GM23338 (cell line): ENCODE measurements at regions not wholly inside any gene's neighbourhood (a gene's known extent, or its start where the extent isn't known, plus 50 kb on each side); places are given as distances from the start of the nearest gene placed in this dataset.

ENCODE experiments used
- ATAC-seq: fragments of 200-7000 bp; cut with Tn5 transposase; 3 replicates; pipeline ENCODE4 v1.9.1; 2020
- DNase-seq: peaks from one replicate; pipeline ENCODE4 v3.0.0-alpha.2; 2015; ENCODE audit warnings: low spot score
- H2AFZ ChIP-seq: fragments of 200-600 bp; sonication (generic); 2 replicates; pipeline ENCODE4 v1.8.0; 2016; ENCODE audit warnings: antibody characterized with exemption, mild to moderate bottlenecking, moderate library complexity
- H3F3A ChIP-seq: fragments of 200-600 bp; sonication (generic); replicated peaks from 2 replicates; pipeline ENCODE4 v1.8.0; 2017; ENCODE audit warnings: antibody characterized with exemption, mixed run types, low read depth
- H3K27ac ChIP-seq: fragments of 200-600 bp; sonication (generic); 2 replicates; pipeline ENCODE4 v1.6.1; 2016; ENCODE audit warnings: low read depth
- H3K27me3 ChIP-seq: fragments of 200-600 bp; sonication (generic); 2 replicates; pipeline ENCODE4 v1.8.0; 2016; ENCODE audit warnings: mild to moderate bottlenecking, mixed run types, moderate library complexity; ENCODE audit not compliant: insufficient read depth
- H3K36me3 ChIP-seq: fragments of 200-600 bp; sonication (generic); 2 replicates; pipeline ENCODE4 v1.8.0; 2016; ENCODE audit warnings: mild to moderate bottlenecking; ENCODE audit not compliant: insufficient read depth
- H3K4me1 ChIP-seq: fragments of 200-600 bp; sonication (generic); 2 replicates; pipeline ENCODE4 v1.8.0; 2016; ENCODE audit warnings: mild to moderate bottlenecking, moderate library complexity; ENCODE audit not compliant: insufficient read depth
- H3K4me2 ChIP-seq: fragments of 200-600 bp; sonication (generic); 2 replicates; pipeline ENCODE4 v1.7.1; 2017; ENCODE audit warnings: mixed run types
- H3K4me3 ChIP-seq: fragments of 200-600 bp; sonication (generic); 2 replicates; pipeline ENCODE4 v1.6.1; 2016; ENCODE audit warnings: mixed run types
- H3K79me2 ChIP-seq: fragments of 200-600 bp; sonication (generic); replicated peaks from 2 replicates; pipeline ENCODE4 v1.8.0; 2017; ENCODE audit warnings: mild to moderate bottlenecking; ENCODE audit not compliant: insufficient read depth
- H3K9me2 ChIP-seq: fragments of 200-600 bp; sonication (generic); 2 replicates; pipeline ENCODE4 v1.8.0; 2017; ENCODE audit not compliant: insufficient read depth
- H4K20me1 ChIP-seq: fragments of 200-600 bp; sonication (generic); replicated peaks from 2 replicates; pipeline ENCODE4 v1.8.0; 2017; ENCODE audit warnings: mild to moderate bottlenecking; ENCODE audit not compliant: insufficient read depth
- H3K27ac Mint-ChIP-seq: 2 replicates; pipeline ENCODE4 v1.8.0; 2020; ENCODE audit warnings: inconsistent platforms, mild to moderate bottlenecking, moderate library complexity, mixed read lengths
- H3K27me3 Mint-ChIP-seq: 3 replicates; pipeline ENCODE4 v1.8.0; 2022; ENCODE audit warnings: low read depth, mild to moderate bottlenecking, moderate library complexity, mixed read lengths, inconsistent platforms; ENCODE audit not compliant: insufficient read depth, poor library complexity
- H3K36me3 Mint-ChIP-seq: 3 replicates; pipeline ENCODE4 v1.8.0; 2021; ENCODE audit warnings: low read depth, mild to moderate bottlenecking, inconsistent platforms, moderate library complexity, mixed read lengths
- H3K4me1 Mint-ChIP-seq: 3 replicates; pipeline ENCODE4 v1.8.0; 2020; ENCODE audit warnings: mild to moderate bottlenecking, inconsistent platforms, mixed read lengths
- H3K4me3 Mint-ChIP-seq: 3 replicates; pipeline ENCODE4 v1.8.0; 2021; ENCODE audit warnings: moderate library complexity, mild to moderate bottlenecking, inconsistent platforms, mixed read lengths
- H3K9me3 Mint-ChIP-seq: 3 replicates; pipeline ENCODE4 v1.8.0; 2020; ENCODE audit warnings: moderate library complexity, mild to moderate bottlenecking, inconsistent platforms, mixed read lengths
- CREB1 ChIP-seq: fragments of 250-450 bp; sonication (Bioruptor Pico); IDR thresholded peaks from 2 replicates; pipeline ENCODE4 v1.5.0; 2020; ENCODE audit warnings: low read depth, mild to moderate bottlenecking, moderate library complexity
- EZH2 ChIP-seq: fragments of 200-600 bp; sonication (generic); IDR thresholded peaks from one replicate; pipeline ENCODE4 v1.8.0; 2017; ENCODE audit warnings: antibody characterized with exemption, mild to moderate bottlenecking, low read depth; ENCODE audit not compliant: unreplicated experiment
- JUNB ChIP-seq: IDR thresholded peaks from one replicate; pipeline ENCODE4 v1.6.1; 2016; ENCODE audit warnings: antibody characterized with exemption; ENCODE audit not compliant: unreplicated experiment
- NANOG ChIP-seq: IDR thresholded peaks from 2 replicates; pipeline ENCODE4 v1.6.1; 2016; ENCODE audit warnings: antibody characterized with exemption, borderline replicate concordance
- POLR2AphosphoS5 ChIP-seq: IDR thresholded peaks from 2 replicates; pipeline ENCODE4 v1.6.1; 2016; ENCODE audit warnings: antibody characterized with exemption, low read depth
- REST ChIP-seq: IDR thresholded peaks from one replicate; pipeline ENCODE4 v1.6.1; 2018; ENCODE audit warnings: antibody characterized with exemption; ENCODE audit not compliant: unreplicated experiment
- STAT1 ChIP-seq: IDR thresholded peaks from one replicate; pipeline ENCODE4 v1.6.1; 2016; ENCODE audit warnings: antibody characterized with exemption; ENCODE audit not compliant: unreplicated experiment
- TF ChIP-seq, protein P1 (sequence below), 2 experiments: fragments of 200-600 bp in 1 of 2; sonication (generic) in 1 of 2; conservative IDR thresholded peaks; 2 replicates each; pipeline versions ENCODE4 v1.5.1 to v1.6.1; 2016 to 2017; ENCODE audit warnings: antibody characterized with exemption in 2 of 2, low read depth in 2 of 2, mild to moderate bottlenecking in 2 of 2, moderate library complexity in 1 of 2
- TF ChIP-seq, protein P2 (sequence below): fragments of 250-450 bp; sonication (Bioruptor Pico); IDR thresholded peaks from 2 replicates; pipeline ENCODE4 v1.5.0; 2020; ENCODE audit warnings: mild to moderate bottlenecking, moderate library complexity

DNA sequence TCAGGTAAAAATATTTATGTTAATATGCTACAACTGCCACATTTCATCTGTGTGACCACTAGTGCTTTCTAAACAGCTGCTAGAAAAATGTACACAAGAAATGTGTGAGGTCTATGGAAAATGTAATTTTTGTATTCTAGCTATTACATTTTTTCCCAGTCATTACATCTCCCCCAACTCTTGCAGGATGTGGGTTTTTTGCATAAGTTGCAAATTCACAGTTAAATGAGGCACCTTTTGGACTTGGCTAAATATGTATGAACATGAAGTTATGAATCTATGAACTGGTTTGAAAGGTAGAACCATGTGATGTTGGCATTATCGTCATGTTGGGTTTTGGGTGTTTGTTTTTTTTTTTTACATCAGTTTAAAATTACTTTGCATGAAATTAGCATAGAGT is 590.4 kb upstream of the WWC1 start:
- H3K4me1 Mint-ChIP-seq = peaks cover 39% of the 10 kb centered on the region
- ATAC-seq = no peak
- Histone ChIP-seq H3K4me1 (peaks cover 28% of the 10 kb centered on the region), H3K9me2 (no peaks in the 10 kb centered on the region), H3K36me3 (no peaks in the 10 kb centered on the region), H3F3A (no peaks in the 10 kb centered on the region), H3K4me3 (no peak overlapping the region), H3K27me3 (no peaks in the 10 kb centered on the region), H4K20me1 (no peaks in the 10 kb centered on the region), H3K79me2 (no peaks in the 10 kb centered on the region), H3K27ac (no peak overlapping the region), H3K4me2 (no peak overlapping the region), H2AFZ (no peak overlapping the region)
- no peak overlapping the region for H3K4me3 Mint-ChIP-seq
- H3K27ac Mint-ChIP-seq = peak overlapping the region; percentile 32; the same call in 1 of the 2 replicates
- H3K9me3 Mint-ChIP-seq = peaks cover 3% of the 10 kb centered on the region; the same call in 2 of the 3 replicates
- H3K36me3 Mint-ChIP-seq = peaks cover 6% of the 10 kb centered on the region; the same call in 1 of the 3 replicates
- H3K27me3 Mint-ChIP-seq = no peaks in the 10 kb centered on the region
- DNase-seq = no peak
- no peak for TF ChIP-seq EZH2
- TF ChIP-seq JUNB = no peak
- no peak for TF ChIP-seq NANOG
- TF ChIP-seq STAT1 = no peak
- no peak for TF ChIP-seq CREB1
- no peak for TF ChIP-seq REST
- TF ChIP-seq, protein P1, sequence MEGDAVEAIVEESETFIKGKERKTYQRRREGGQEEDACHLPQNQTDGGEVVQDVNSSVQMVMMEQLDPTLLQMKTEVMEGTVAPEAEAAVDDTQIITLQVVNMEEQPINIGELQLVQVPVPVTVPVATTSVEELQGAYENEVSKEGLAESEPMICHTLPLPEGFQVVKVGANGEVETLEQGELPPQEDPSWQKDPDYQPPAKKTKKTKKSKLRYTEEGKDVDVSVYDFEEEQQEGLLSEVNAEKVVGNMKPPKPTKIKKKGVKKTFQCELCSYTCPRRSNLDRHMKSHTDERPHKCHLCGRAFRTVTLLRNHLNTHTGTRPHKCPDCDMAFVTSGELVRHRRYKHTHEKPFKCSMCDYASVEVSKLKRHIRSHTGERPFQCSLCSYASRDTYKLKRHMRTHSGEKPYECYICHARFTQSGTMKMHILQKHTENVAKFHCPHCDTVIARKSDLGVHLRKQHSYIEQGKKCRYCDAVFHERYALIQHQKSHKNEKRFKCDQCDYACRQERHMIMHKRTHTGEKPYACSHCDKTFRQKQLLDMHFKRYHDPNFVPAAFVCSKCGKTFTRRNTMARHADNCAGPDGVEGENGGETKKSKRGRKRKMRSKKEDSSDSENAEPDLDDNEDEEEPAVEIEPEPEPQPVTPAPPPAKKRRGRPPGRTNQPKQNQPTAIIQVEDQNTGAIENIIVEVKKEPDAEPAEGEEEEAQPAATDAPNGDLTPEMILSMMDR (conservative IDR thresholded peaks at IDR 0.05; ENCODE audit: low read depth in 2 of 2) = no peak
- TF ChIP-seq POLR2AphosphoS5 = no peak

GRCh38 chr5:167702014-167702413 is 589.4 kb upstream of the WWC1 start:
- no peak overlapping the region for H3K4me3 Mint-ChIP-seq
- H3K36me3 Mint-ChIP-seq = peaks cover 3% of the 10 kb centered on the region; the same call in 2 of the 3 replicates
- ATAC-seq = no peak
- Histone ChIP-seq H3K9me2 (no peaks in the 10 kb centered on the region), H3K27me3 (no peaks in the 10 kb centered on the region), H3K4me1 (peaks cover 28% of the 10 kb centered on the region), H3K79me2 (no peaks in the 10 kb centered on the region), H4K20me1 (no peaks in the 10 kb centered on the region), H2AFZ (no peak overlapping the region), H3F3A (no peaks in the 10 kb centered on the region), H3K36me3 (no peaks in the 10 kb centered on the region), H3K27ac (no peak overlapping the region), H3K4me3 (no peak overlapping the region), H3K4me2 (no peak overlapping the region)
- TF ChIP-seq, protein P2, sequence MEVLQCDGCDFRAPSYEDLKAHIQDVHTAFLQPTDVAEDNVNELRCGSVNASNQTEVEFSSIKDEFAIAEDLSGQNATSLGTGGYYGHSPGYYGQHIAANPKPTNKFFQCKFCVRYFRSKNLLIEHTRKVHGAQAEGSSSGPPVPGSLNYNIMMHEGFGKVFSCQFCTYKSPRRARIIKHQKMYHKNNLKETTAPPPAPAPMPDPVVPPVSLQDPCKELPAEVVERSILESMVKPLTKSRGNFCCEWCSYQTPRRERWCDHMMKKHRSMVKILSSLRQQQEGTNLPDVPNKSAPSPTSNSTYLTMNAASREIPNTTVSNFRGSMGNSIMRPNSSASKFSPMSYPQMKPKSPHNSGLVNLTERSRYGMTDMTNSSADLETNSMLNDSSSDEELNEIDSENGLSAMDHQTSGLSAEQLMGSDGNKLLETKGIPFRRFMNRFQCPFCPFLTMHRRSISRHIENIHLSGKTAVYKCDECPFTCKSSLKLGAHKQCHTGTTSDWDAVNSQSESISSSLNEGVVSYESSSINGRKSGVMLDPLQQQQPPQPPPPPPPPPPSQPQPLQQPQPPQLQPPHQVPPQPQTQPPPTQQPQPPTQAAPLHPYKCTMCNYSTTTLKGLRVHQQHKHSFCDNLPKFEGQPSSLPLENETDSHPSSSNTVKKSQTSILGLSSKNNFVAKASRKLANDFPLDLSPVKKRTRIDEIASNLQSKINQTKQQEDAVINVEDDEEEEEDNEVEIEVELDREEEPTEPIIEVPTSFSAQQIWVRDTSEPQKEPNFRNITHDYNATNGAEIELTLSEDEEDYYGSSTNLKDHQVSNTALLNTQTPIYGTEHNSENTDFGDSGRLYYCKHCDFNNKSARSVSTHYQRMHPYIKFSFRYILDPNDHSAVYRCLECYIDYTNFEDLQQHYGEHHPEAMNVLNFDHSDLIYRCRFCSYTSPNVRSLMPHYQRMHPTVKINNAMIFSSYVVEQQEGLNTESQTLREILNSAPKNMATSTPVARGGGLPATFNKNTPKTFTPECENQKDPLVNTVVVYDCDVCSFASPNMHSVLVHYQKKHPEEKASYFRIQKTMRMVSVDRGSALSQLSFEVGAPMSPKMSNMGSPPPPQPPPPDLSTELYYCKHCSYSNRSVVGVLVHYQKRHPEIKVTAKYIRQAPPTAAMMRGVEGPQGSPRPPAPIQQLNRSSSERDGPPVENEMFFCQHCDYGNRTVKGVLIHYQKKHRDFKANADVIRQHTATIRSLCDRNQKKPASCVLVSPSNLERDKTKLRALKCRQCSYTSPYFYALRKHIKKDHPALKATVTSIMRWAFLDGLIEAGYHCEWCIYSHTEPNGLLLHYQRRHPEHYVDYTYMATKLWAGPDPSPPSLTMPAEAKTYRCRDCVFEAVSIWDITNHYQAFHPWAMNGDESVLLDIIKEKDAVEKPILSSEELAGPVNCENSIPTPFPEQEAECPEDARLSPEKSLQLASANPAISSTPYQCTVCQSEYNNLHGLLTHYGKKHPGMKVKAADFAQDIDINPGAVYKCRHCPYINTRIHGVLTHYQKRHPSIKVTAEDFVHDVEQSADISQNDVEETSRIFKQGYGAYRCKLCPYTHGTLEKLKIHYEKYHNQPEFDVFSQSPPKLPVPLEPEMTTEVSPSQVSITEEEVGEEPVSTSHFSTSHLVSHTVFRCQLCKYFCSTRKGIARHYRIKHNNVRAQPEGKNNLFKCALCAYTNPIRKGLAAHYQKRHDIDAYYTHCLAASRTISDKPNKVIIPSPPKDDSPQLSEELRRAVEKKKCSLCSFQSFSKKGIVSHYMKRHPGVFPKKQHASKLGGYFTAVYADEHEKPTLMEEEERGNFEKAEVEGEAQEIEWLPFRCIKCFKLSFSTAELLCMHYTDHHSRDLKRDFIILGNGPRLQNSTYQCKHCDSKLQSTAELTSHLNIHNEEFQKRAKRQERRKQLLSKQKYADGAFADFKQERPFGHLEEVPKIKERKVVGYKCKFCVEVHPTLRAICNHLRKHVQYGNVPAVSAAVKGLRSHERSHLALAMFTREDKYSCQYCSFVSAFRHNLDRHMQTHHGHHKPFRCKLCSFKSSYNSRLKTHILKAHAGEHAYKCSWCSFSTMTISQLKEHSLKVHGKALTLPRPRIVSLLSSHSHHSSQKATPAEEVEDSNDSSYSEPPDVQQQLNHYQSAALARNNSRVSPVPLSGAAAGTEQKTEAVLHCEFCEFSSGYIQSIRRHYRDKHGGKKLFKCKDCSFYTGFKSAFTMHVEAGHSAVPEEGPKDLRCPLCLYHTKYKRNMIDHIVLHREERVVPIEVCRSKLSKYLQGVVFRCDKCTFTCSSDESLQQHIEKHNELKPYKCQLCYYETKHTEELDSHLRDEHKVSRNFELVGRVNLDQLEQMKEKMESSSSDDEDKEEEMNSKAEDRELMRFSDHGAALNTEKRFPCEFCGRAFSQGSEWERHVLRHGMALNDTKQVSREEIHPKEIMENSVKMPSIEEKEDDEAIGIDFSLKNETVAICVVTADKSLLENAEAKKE = no peak
- H3K27ac Mint-ChIP-seq = no peak overlapping the region
- H3K27me3 Mint-ChIP-seq = no peaks in the 10 kb centered on the region
- peaks cover 33% of the 10 kb centered on the region for H3K4me1 Mint-ChIP-seq
- H3K9me3 Mint-ChIP-seq = peaks cover under 1% of the 10 kb centered on the region; the same call in 2 of the 3 replicates
- no peak for DNase-seq
